Astrocyte of the spinal cord (primary cell): ENCODE measurements at regions not wholly inside any gene's neighbourhood (a gene's known extent, or its start where the extent isn't known, plus 50 kb on each side); places are given as distances from the start of the nearest gene placed in this dataset.

Experiments used
- DNase-seq: peaks from one replicate; pipeline ENCODE4 v3.0.0; 2011; ENCODE audit warnings: low read depth, low spot score
- H3K4me3 ChIP-seq: 2 replicates; pipeline ENCODE4 v1.5.1; 2011; ENCODE audit warnings: low read depth, mild to moderate bottlenecking, low read length, moderate library complexity
- in situ Hi-C: cut with HindIII; loops from 2 replicates; pipeline ENCODE4 v1.10.0; 2017; ENCODE audit warnings: low sequenced_read_pairs
- TF ChIP-seq, protein P1 (sequence below): IDR thresholded peaks from 2 replicates; pipeline ENCODE4 v1.5.1; 2012; ENCODE audit warnings: low read depth, mild to moderate bottlenecking, low read length, inconsistent platforms

DNA sequence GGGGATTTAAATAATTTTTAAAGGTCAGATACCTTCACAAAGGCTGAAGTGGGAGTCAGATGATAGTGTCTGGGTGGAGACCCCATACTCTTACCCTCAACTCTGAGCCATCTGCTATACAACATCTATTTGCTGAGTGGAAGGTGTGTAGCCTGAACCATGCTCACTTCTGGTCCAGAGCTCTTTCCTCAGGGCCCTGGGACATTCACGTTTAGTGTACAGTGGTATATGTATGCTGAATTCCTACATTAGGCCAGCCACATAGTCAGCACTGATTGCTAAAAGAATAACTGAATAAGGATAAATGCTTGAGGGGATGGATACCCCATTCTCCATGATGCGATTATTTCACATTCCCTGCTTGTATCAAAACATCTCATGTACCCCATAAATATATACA lies 107.3 kb downstream of the KIF26A start:
- TF ChIP-seq, protein P1, sequence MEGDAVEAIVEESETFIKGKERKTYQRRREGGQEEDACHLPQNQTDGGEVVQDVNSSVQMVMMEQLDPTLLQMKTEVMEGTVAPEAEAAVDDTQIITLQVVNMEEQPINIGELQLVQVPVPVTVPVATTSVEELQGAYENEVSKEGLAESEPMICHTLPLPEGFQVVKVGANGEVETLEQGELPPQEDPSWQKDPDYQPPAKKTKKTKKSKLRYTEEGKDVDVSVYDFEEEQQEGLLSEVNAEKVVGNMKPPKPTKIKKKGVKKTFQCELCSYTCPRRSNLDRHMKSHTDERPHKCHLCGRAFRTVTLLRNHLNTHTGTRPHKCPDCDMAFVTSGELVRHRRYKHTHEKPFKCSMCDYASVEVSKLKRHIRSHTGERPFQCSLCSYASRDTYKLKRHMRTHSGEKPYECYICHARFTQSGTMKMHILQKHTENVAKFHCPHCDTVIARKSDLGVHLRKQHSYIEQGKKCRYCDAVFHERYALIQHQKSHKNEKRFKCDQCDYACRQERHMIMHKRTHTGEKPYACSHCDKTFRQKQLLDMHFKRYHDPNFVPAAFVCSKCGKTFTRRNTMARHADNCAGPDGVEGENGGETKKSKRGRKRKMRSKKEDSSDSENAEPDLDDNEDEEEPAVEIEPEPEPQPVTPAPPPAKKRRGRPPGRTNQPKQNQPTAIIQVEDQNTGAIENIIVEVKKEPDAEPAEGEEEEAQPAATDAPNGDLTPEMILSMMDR = no peak
- no peak overlapping the region for H3K4me3 ChIP-seq
- DNase-seq = no peak
- in situ Hi-C loops = no loop called here

DNA sequence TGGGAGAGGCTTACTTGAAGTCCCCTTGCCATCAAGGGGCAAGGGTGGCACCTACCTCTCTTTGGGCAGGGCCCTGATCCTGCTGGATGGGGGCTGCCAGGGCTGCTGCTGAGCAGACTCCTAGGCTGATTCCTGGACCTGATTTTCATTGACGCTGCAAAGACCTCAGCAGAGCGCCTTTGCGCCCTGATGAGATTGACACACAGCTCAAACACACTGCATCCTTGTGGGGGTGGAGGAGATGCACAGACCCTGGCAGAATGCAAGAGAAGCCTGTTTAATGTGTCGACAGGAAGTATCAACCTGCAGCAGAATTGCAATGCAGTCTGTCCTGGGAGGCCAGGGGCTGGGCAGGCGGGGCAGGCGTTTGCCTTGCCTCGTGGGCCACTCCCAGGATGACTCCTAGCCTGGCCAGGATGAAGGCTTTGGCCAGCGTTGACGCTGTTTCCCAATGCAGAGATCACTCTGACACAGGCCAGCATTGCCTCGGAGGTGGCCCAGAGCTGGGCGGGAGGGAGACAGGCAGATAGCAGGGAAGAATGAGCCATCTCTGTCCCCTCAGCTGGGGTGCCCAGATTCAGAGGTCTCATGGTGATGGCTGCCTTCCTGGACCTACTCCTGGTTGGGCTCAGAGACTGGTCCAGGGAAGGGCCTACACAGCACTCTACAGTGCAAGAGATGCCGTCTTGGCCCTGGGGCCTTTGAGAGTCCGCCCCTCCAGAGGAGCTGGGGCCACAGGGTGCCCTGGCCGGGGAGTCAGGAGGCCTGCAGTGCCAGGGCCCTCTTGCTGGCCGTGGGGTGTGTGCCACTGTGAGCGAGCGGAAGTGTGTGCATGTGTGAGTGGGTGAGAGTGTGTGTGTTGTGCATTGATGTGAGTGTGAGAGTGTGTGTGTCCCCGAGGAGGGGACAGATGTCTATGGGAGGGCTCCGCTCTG lies 108.3 kb downstream of the KIF26A start:
- TF ChIP-seq, protein P1 = no peak
- DNase-seq = no peak
- H3K4me3 ChIP-seq = no peak overlapping the region
- in situ Hi-C loops = no loop called here

DNA sequence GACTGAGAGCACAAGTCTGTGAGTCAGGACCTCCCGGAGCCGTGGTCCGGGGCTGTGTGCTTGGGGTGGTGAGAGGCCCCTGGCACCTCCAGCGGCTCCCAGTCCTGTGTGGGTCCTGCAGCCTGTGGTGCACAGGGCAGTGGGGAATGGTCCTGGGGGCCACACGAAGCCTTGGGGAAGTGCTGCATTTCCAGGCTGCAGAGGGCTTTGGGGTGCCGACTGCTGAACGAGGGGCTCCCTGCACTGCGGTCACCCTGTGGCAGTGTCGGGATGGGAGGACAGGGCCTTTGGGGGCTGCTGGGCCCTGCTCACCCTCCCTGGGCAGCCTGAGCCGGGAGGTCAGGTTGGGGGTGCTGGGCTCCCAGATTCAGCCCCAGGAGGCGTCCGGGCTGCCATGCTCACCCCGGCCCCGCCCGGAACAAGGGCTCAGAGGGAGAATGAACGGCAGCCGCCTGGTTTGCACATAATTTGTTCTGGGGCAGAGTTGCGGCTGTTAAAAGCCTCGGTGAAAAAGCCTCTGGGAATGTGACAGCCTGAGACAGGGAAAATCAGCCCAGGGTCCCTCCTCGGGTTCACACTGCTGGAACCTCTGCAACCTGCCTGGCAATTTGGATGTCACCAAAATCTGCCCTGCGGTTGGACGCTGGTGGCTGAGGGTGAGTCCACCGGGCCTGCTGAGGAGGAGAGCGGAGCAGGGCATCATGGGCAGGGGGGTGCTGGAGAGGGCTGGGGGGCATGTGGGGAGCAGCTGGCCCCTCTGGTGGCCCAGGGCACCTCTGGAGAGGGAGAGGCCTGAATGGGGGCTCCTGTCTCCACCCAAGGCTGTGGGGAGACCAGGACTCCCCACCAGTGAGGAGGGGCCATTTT lies 109.2 kb downstream of the KIF26A start:
- DNase-seq = no peak
- in situ Hi-C loops = no loop called here
- TF ChIP-seq, protein P1 = no peak
- no peak overlapping the region for H3K4me3 ChIP-seq

DNA sequence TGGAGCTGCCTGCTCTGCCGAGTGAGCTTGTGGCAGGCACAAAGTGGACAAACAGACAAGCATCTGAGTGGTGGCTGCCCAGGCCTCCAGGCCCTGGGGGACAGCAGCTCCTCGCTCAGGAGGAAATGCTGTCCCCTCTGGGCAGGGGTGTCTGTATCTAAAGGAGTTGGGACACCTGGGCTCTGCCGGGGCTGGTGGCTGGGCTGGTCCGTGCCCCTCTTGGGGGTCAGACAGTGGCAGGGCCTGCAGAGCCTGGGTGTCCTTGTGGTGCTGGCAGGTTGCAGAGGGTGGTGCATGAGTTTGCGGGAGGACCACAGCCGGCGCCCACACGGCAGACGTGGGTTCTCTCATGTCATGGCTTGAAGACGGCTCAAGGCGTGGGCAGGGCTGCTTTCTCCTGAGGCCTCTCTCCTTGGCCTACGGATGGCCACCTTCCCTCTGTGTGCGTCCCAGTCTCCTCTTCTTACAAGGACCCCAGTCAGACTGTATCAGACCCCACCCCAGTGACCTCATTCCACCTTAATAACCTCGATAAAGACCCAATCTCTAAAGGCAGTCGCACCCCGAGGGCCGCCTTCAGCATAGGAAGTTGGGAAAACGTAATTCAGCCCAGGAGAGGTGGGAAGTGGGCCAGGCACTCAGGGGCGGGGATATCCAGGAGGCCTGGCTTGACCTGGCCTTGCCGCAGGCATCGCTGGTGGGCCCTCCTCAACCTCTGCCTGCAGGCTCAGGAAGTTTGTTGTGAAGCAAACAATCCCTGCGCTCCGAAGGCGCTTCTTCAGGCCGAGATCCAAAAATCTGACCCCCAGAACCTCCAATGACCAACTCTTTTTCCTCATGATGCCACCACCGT lies 110.0 kb downstream of the KIF26A start:
- TF ChIP-seq, protein P1 = no peak
- in situ Hi-C loops = no loop called here
- H3K4me3 ChIP-seq = no peak overlapping the region
- no peak for DNase-seq

DNA sequence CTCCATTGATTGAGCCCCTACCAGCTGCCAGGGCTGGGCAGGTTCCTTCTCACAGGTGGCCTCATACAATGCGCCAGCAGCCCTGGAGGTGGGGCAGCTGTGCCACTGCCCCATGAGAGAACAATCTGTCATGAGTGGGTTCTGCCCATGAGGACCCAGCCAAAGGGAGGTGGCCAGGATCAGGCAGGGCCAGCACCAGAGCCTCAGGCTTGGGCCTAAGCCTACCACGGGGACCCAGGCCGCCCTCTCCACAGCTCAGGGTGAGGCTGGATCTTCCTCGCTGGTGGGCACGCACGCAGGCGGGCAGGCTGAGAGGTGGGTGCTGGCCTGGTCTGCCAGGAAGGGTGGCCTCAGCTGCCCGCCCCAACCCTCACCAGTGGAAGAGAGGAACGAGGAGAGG lies 110.7 kb downstream of the KIF26A start:
- TF ChIP-seq, protein P1 = no peak
- in situ Hi-C loops = no loop called here
- DNase-seq = no peak
- no peak overlapping the region for H3K4me3 ChIP-seq

DNA sequence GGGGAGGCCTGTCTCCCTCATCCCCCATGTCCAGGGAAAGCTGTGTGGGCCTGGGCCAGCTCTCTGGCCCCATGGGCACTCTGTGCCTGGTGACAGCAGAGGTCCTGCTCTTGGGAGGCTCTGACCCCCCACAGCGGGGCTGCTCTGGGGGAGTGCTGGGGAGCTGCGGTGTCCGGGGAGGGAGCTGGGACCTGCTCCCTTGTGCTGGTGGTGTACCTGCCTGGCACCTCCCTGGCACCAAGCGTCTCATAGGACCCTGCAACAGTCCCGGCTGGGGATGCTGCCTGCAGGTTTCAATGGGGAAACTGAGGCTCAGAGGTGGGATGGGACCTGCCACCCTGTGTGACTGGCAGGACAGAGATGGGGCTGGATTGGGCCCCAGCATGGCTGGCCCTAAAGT lies 111.3 kb downstream of the KIF26A start:
- no peak for DNase-seq
- in situ Hi-C loops = no loop called here
- no peak overlapping the region for H3K4me3 ChIP-seq
- TF ChIP-seq, protein P1 = no peak
